IMR-90 (cell line): ENCODE measurements at regions not wholly inside any gene's neighbourhood (a gene's known extent, or its start where the extent isn't known, plus 50 kb on each side); places are given as distances from the start of the nearest gene placed in this dataset.
A peak's percentile ranks its signal among the peaks of the same experiment; 100 is the strongest.

Source experiments
- ATAC-seq: fragments of 200-7000 bp; cut with Tn5 transposase; 2 replicates; pipeline ENCODE4 v1.9.1; 2020; ENCODE audit warnings: low read depth, mild to moderate bottlenecking, moderate library complexity
- BruUV-seq: library from RNA; stranded (reverse); fragments of 400-500 nt; replicated peaks from 2 replicates; lab custom pipeline; 2021; lab: Mats Ljungman, UMichigan
- CTCF ChIA-PET: fragments of 300-600 bp; formaldehyde crosslinking; extraction: SDS; loops from one replicate; lab custom pipeline; 2021; ENCODE audit warnings: antibody characterized with exemption; lab: Yijun Ruan, JAX
- POLR2A ChIA-PET: fragments of 300-600 bp; sonication (Branson Sonifier 250); formaldehyde crosslinking; loops from one replicate; lab custom pipeline; 2022; ENCODE audit warnings: antibody characterized with exemption; ENCODE audit not compliant: unreplicated experiment; lab: Charles Lee
- DNase-seq: peaks from one replicate; pipeline ENCODE4 v3.0.0; 2013
- H2AFZ ChIP-seq: replicated peaks from 2 replicates; pipeline ENCODE3; 2013; ENCODE audit warnings: low read length, mild to moderate bottlenecking; ENCODE audit not compliant: poor library complexity
- H2AK5ac ChIP-seq: 2 replicates; pipeline ENCODE4 v1.6.1; 2013; ENCODE audit warnings: low read depth, low read length, inconsistent platforms
- H2AK9ac ChIP-seq: replicated peaks from 2 replicates; pipeline ENCODE3; 2013; ENCODE audit warnings: mild to moderate bottlenecking, low read depth, low read length, moderate library complexity; ENCODE audit not compliant: poor library complexity
- H2BK120ac ChIP-seq: 2 replicates; pipeline ENCODE4 v1.6.1; 2013; ENCODE audit warnings: low read depth, low read length, inconsistent platforms
- H2BK15ac ChIP-seq: 3 replicates; pipeline ENCODE4 v1.6.1; 2013; ENCODE audit warnings: low read depth, low read length, inconsistent platforms
- H2BK20ac ChIP-seq: 2 replicates; pipeline ENCODE4 v1.6.1; 2013; ENCODE audit warnings: low read depth, mild to moderate bottlenecking, inconsistent platforms, low read length, moderate library complexity
- H2BK5ac ChIP-seq: 2 replicates; pipeline ENCODE4 v1.6.1; 2013; ENCODE audit warnings: mild to moderate bottlenecking, low read depth, low read length, inconsistent platforms; ENCODE audit not compliant: poor library complexity, severe bottlenecking
- H3K14ac ChIP-seq: replicated peaks from 2 replicates; pipeline ENCODE4 v1.6.1; 2013; ENCODE audit warnings: low read depth, low read length, inconsistent platforms
- H3K18ac ChIP-seq: 2 replicates; pipeline ENCODE4 v1.6.1; 2013; ENCODE audit warnings: low read depth, low read length, control low read depth
- H3K23ac ChIP-seq: 2 replicates; pipeline ENCODE4 v1.6.1; 2013; ENCODE audit warnings: low read depth, low read length, inconsistent platforms
- H3K27ac ChIP-seq: 2 replicates; pipeline ENCODE4 v1.5.1; 2013; ENCODE audit warnings: mild to moderate bottlenecking, control low read depth, low read length; ENCODE audit not compliant: insufficient read depth
- H3K27me3 ChIP-seq: 2 replicates; pipeline ENCODE4 v1.6.1; 2013; ENCODE audit warnings: low read length; ENCODE audit not compliant: control insufficient read depth, insufficient read depth
- H3K36me3 ChIP-seq: 2 replicates; pipeline ENCODE4 v1.6.1; 2013; ENCODE audit warnings: low read length, mixed read lengths; ENCODE audit not compliant: control insufficient read depth, insufficient read depth
- H3K4ac ChIP-seq: 2 replicates; pipeline ENCODE4 v1.6.1; 2013; ENCODE audit warnings: low read depth, low read length, inconsistent platforms
- H3K4me1 ChIP-seq: 2 replicates; pipeline ENCODE4 v1.6.1; 2013; ENCODE audit warnings: low read length, mixed read lengths; ENCODE audit not compliant: control insufficient read depth, insufficient read depth
- H3K4me2 ChIP-seq: 2 replicates; pipeline ENCODE4 v1.6.1; 2013; ENCODE audit warnings: low read depth, mild to moderate bottlenecking, control low read depth, low read length, moderate library complexity
- H3K4me3 ChIP-seq: 2 replicates; pipeline ENCODE4 v1.5.1; 2013; ENCODE audit warnings: low read depth, mild to moderate bottlenecking, control low read depth, low read length, moderate library complexity; ENCODE audit not compliant: insufficient read depth
- H3K56ac ChIP-seq: 2 replicates; pipeline ENCODE4 v1.6.1; 2013; ENCODE audit warnings: low read length, inconsistent platforms; ENCODE audit not compliant: insufficient read depth; ENCODE audit errors: extremely low read depth
- H3K79me1 ChIP-seq, 2 experiments: 2 replicates each; pipeline ENCODE4 v1.6.1; 2013; ENCODE audit warnings: low read length in 2 of 2, inconsistent platforms in 1 of 2, low read depth in 1 of 2
- H3K9ac ChIP-seq: 2 replicates; pipeline ENCODE4 v1.6.1; 2013; ENCODE audit warnings: low read depth, low read length, control low read depth
- H3K9me1 ChIP-seq: 2 replicates; pipeline ENCODE4 v1.6.1; 2013; ENCODE audit warnings: low read length, inconsistent platforms; ENCODE audit not compliant: insufficient read depth
- H3K9me3 ChIP-seq: 2 replicates; pipeline ENCODE4 v1.6.1; 2013; ENCODE audit warnings: low read length; ENCODE audit not compliant: control insufficient read depth, insufficient read depth
- H4K20me1 ChIP-seq: 2 replicates; pipeline ENCODE4 v1.6.1; 2013; ENCODE audit warnings: low read length, inconsistent platforms; ENCODE audit not compliant: insufficient read depth
- H4K5ac ChIP-seq: 2 replicates; pipeline ENCODE4 v1.6.1; 2013; ENCODE audit warnings: mild to moderate bottlenecking, low read depth, low read length, control low read depth
- H4K8ac ChIP-seq, 2 experiments: 2 replicates each; pipeline ENCODE4 v1.6.1; 2013; ENCODE audit warnings: low read depth in 2 of 2, low read length in 2 of 2, control low read depth in 1 of 2, inconsistent platforms in 1 of 2
- H4K91ac ChIP-seq: 2 replicates; pipeline ENCODE4 v1.6.1; 2013; ENCODE audit warnings: low read depth, low read length, inconsistent platforms; ENCODE audit not compliant: insufficient read depth
- BHLHE40 ChIP-seq: fragments of 150-350 bp; IDR thresholded peaks from 2 replicates; pipeline ENCODE4 v1.6.1; 2016; ENCODE audit warnings: mild to moderate bottlenecking, low read depth, low read length
- CEBPB ChIP-seq: IDR thresholded peaks from 2 replicates; pipeline ENCODE4 v1.6.1; 2012; ENCODE audit warnings: low read depth, low read length, improper control_type of control experiment
- CHD1 ChIP-seq: IDR thresholded peaks from 2 replicates; pipeline ENCODE4 v1.6.1; 2012; ENCODE audit warnings: low read depth, low read length, improper control_type of control experiment
- CTCF ChIP-seq: conservative IDR thresholded peaks from 2 replicates; pipeline ENCODE4 v1.5.1; 2012; ENCODE audit warnings: mild to moderate bottlenecking, low read depth, low read length, improper control_type of control experiment
- ELK1 ChIP-seq: fragments of 150-350 bp; IDR thresholded peaks from 2 replicates; pipeline ENCODE4 v1.6.1; 2016; ENCODE audit warnings: low read depth, mild to moderate bottlenecking, low read length, moderate library complexity, borderline replicate concordance
- FOS ChIP-seq: fragments of 150-350 bp; IDR thresholded peaks from 2 replicates; pipeline ENCODE4 v1.6.1; 2016; ENCODE audit warnings: low read depth, low read length
- MAFK ChIP-seq: IDR thresholded peaks from 2 replicates; pipeline ENCODE4 v1.6.1; 2012; ENCODE audit warnings: low read depth, low read length, improper control_type of control experiment
- MXI1 ChIP-seq: IDR thresholded peaks from 2 replicates; pipeline ENCODE4 v1.6.1; 2012; ENCODE audit warnings: low read depth, mild to moderate bottlenecking, low read length, moderate library complexity, borderline replicate concordance
- NFE2L2 ChIP-seq: fragments of 150-350 bp; IDR thresholded peaks from 2 replicates; pipeline ENCODE4 v1.6.1; 2016; ENCODE audit warnings: low read depth, mild to moderate bottlenecking, low read length
- RAD21 ChIP-seq: IDR thresholded peaks from 2 replicates; pipeline ENCODE4 v1.6.1; 2012; ENCODE audit warnings: low read length, improper control_type of control experiment
- RCOR1 ChIP-seq: IDR thresholded peaks from 2 replicates; pipeline ENCODE4 v1.6.1; 2012; ENCODE audit warnings: mild to moderate bottlenecking, low read length, improper control_type of control experiment; ENCODE audit not compliant: insufficient replicate concordance
- RFX5 ChIP-seq: IDR thresholded peaks from 2 replicates; pipeline ENCODE4 v1.8.0; 2012; ENCODE audit warnings: low read depth, mild to moderate bottlenecking, low read length, moderate library complexity
- SMC3 ChIP-seq: fragments of 150-350 bp; IDR thresholded peaks from 2 replicates; pipeline ENCODE4 v1.6.1; 2016; ENCODE audit warnings: low read depth, mild to moderate bottlenecking, antibody characterized with exemption, low read length, moderate library complexity
- WGBS, 2 experiments: methylation state at CpG; one replicate each; pipeline versions ENCODE4 v1.1.5 to v1.1.7; 2013; ENCODE audit warnings: missing lambda C conversion rate in 2 of 2; ENCODE audit not compliant: insufficient read length in 1 of 2; ENCODE audit errors: extremely low coverage in 2 of 2; 5-methylcytosine and 5-hydroxymethylcytosine counted together
- dilution Hi-C: fragments of 300-500 bp; cut with HindIII; formaldehyde crosslinking; loops from one replicate; pipeline ENCODE4 v1.14.3; 2018; ENCODE audit warnings: low sequenced_read_pairs; ENCODE audit not compliant: unreplicated experiment
- in situ Hi-C: fragments of 300-500 bp; cut with MboI; formaldehyde crosslinking; loops from 3 replicates; pipeline ENCODE4 v1.14.3; 2019; ENCODE audit warnings: low sequenced_read_pairs, inconsistent platforms, mixed read lengths
- intact Hi-C: fragments of 100-400 bp; cut with micrococcal nuclease; formaldehyde crosslinking; loops from 2 replicates; pipeline ENCODE4 v1.10.0; 2022

GRCh38 chr11:111063726-111064517 lies 181.6 kb upstream of the POU2AF2 start:
- Histone ChIP-seq H3K79me1 (no peaks in the 10 kb centered on the region), H3K9me3 (no peaks in the 10 kb centered on the region), H3K4ac (peak overlapping the region; percentile 90), H2AFZ (peak overlapping the region; percentile 44), H3K27ac (peak overlapping the region; percentile 78), H3K27me3 (no peaks in the 10 kb centered on the region), H2BK120ac (peak overlapping the region; percentile 93), H3K18ac (peak overlapping the region; percentile 82), H2BK20ac (peak overlapping the region; percentile 67), H4K91ac (peak overlapping the region; percentile 84), H3K4me3 (no peak overlapping the region), H3K4me2 (peak overlapping the region; percentile 57), H3K9me1 (no peaks in the 10 kb centered on the region; the same call in 1 of the 2 replicates), H3K14ac (peak overlapping the region; percentile 28; the same call in 1 of the 2 replicates), H2AK5ac (peak overlapping the region; percentile 91), H4K8ac (peak overlapping the region; percentile 6 to 85; a peak in 3 of 4 replicates), H3K9ac (peak overlapping the region; percentile 15; the same call in 1 of the 2 replicates), H3K56ac (peak overlapping the region; percentile 43; the same call in 1 of the 2 replicates), H3K36me3 (no peaks in the 10 kb centered on the region), H4K5ac (peak overlapping the region; percentile 56), H2BK15ac (peak overlapping the region; percentile 81; the same call in 1 of the 3 replicates), H3K23ac (peak overlapping the region; percentile 60), H3K4me1 (peaks cover 6% of the 10 kb centered on the region), H2BK5ac (peak overlapping the region; percentile 90), H2AK9ac (peak overlapping the region; percentile 4), H4K20me1 (no peaks in the 10 kb centered on the region)
- WGBS, 2 experiments = 0% methylated on average over 2 of the region's 6 CpGs; no CpG with 5 or more reads in 1 of the 2 experiments
- ChIA-PET POLR2A (no interaction called here), CTCF (no interaction called here)
- no TSS peak for BruUV-seq
- intact Hi-C loops = loop anchor here (2.0 kb wide), 1 partner anchor 167 kb away; no protein-coding TSS in a partner anchor
- in situ Hi-C loops = no loop called here
- ATAC-seq = peak; percentile 95
- dilution Hi-C loops = no loop called here
- DNase-seq = peak; percentile 92
- peak; percentile 28; the same call in 1 of the 2 replicates for TF ChIP-seq BHLHE40
- TF ChIP-seq CHD1 = 0 out of 2 replicates have a peak, but pooled peaks have one; percentile 41
- no peak for TF ChIP-seq SMC3
- TF ChIP-seq ELK1 = no peak
- TF ChIP-seq NFE2L2 = no peak
- TF ChIP-seq FOS = peak; percentile 23; the same call in 1 of the 2 replicates
- 0 out of 2 replicates have a peak, but pooled peaks have one; percentile 8 for TF ChIP-seq RAD21
- TF ChIP-seq RFX5 = 0 out of 2 replicates have a peak, but pooled peaks have one; percentile 56
- TF ChIP-seq CEBPB = peak; percentile 63
- no peak for TF ChIP-seq MXI1
- no peak for TF ChIP-seq RCOR1
- no peak for TF ChIP-seq CTCF
- TF ChIP-seq MAFK = peak; percentile 49
